ENCODE measurements at regions not wholly inside any gene's neighbourhood (a gene's known extent, or its start where the extent isn't known, plus 50 kb on each side); places are given as distances from the start of the nearest gene placed in this dataset.

GRCh38 chr6:11407414-11407813, 130.1 kb upstream of the TMEM170B start (continued):
- TF ChIP-seq OSR1 (CRISPR knock-in tag; IDR thresholded peaks at IDR 0.05) (no peak), TOX (CRISPR knock-in tag; IDR thresholded peaks at IDR 0.05; ENCODE audit: borderline replicate concordance) (no peak), RARB (CRISPR knock-in tag; IDR thresholded peaks at IDR 0.05) (no peak), ZNF70 (CRISPR knock-in tag; IDR thresholded peaks at IDR 0.05) (no peak), ZC3H10 (CRISPR knock-in tag; IDR thresholded peaks at IDR 0.05) (no peak), TCF4 (CRISPR knock-in tag; IDR thresholded peaks at IDR 0.05; ENCODE audit: borderline replicate concordance) (no peak)

- no peak for TF ChIP-seq ZNF70 (CRISPR knock-in tag; IDR thresholded peaks at IDR 0.05)
- TF ChIP-seq OSR1 (CRISPR knock-in tag; IDR thresholded peaks at IDR 0.05): no peak
- TF ChIP-seq ISL1 (CRISPR knock-in tag; IDR thresholded peaks at IDR 0.05): no peak
- TF ChIP-seq TCF4 (CRISPR knock-in tag; IDR thresholded peaks at IDR 0.05; ENCODE audit: borderline replicate concordance): no peak
- TF ChIP-seq TSHZ2 (CRISPR knock-in tag; IDR thresholded peaks at IDR 0.05): no peak
- TF ChIP-seq TOX (CRISPR knock-in tag; IDR thresholded peaks at IDR 0.05; ENCODE audit: borderline replicate concordance): no peak
- TF ChIP-seq PPARA (CRISPR knock-in tag; IDR thresholded peaks at IDR 0.05; ENCODE audit: borderline replicate concordance): no peak
- no peak for TF ChIP-seq CSDC2 (CRISPR knock-in tag; IDR thresholded peaks at IDR 0.05)
- no peak for TF ChIP-seq POU6F1 (CRISPR knock-in tag; IDR thresholded peaks at IDR 0.05; ENCODE audit: borderline replicate concordance, low read depth)
- no peak for TF ChIP-seq CREB5 (CRISPR knock-in tag; IDR thresholded peaks at IDR 0.05; ENCODE audit: low read depth)
Observed at GRCh38 chr6:11404838-11405237, 132.7 kb upstream of the TMEM170B start.

GRCh38 chr6:11404081-11404480, 133.5 kb upstream of the TMEM170B start:
- TF ChIP-seq SNAI2 (CRISPR knock-in tag; IDR thresholded peaks at IDR 0.05): no peak
- TF ChIP-seq OSR1 (CRISPR knock-in tag; IDR thresholded peaks at IDR 0.05): no peak
- TF ChIP-seq ESRRG (CRISPR knock-in tag; IDR thresholded peaks at IDR 0.05): no peak
- TF ChIP-seq TCF4 (CRISPR knock-in tag; IDR thresholded peaks at IDR 0.05; ENCODE audit: borderline replicate concordance): no peak
- TF ChIP-seq ISL1 (CRISPR knock-in tag; IDR thresholded peaks at IDR 0.05): no peak
- no peak for TF ChIP-seq ZC3H10 (CRISPR knock-in tag; IDR thresholded peaks at IDR 0.05)
- TF ChIP-seq POU6F1 (CRISPR knock-in tag; IDR thresholded peaks at IDR 0.05; ENCODE audit: borderline replicate concordance, low read depth): no peak
- TF ChIP-seq TOX (CRISPR knock-in tag; IDR thresholded peaks at IDR 0.05; ENCODE audit: borderline replicate concordance): no peak
- TF ChIP-seq ARNTL (CRISPR knock-in tag; IDR thresholded peaks at IDR 0.05; ENCODE audit: borderline replicate concordance, low read depth): no peak
- TF ChIP-seq PATZ1 (CRISPR knock-in tag; IDR thresholded peaks at IDR 0.05; ENCODE audit: borderline replicate concordance): no peak
- TF ChIP-seq BACH2 (CRISPR knock-in tag; IDR thresholded peaks at IDR 0.05; ENCODE audit: borderline replicate concordance): no peak
- no peak for TF ChIP-seq PPARA (CRISPR knock-in tag; IDR thresholded peaks at IDR 0.05; ENCODE audit: borderline replicate concordance)
- no peak for TF ChIP-seq ZFP3 (CRISPR knock-in tag; IDR thresholded peaks at IDR 0.05)
- TF ChIP-seq ZNF8 (CRISPR knock-in tag; IDR thresholded peaks at IDR 0.05): no peak
- no peak for TF ChIP-seq CREB5 (CRISPR knock-in tag; IDR thresholded peaks at IDR 0.05; ENCODE audit: low read depth)

More at GRCh38 chr6:11404838-11405237, 132.7 kb upstream of the TMEM170B start:
- ATAC-seq: no peak

More at GRCh38 chr6:11404081-11404480, 133.5 kb upstream of the TMEM170B start:
- ATAC-seq: no peak
